NCI-H2107 treated with DMSO at 0.1 percent for 48 hours (cell line): ENCODE measurements at regions not wholly inside any gene's neighbourhood (a gene's known extent, or its start where the extent isn't known, plus 50 kb on each side); places are given as distances from the start of the nearest gene placed in this dataset.
A peak's percentile ranks its signal among the peaks of the same experiment; 100 is the strongest.

Experiments
- DNase-seq: peaks from one replicate; lab custom pipeline; 2025; ENCODE audit not compliant: unreplicated experiment; lab: John Stamatoyannopoulos, UW

GRCh38 chr1:81446000-81446669 lies 354.6 kb upstream of the ADGRL2 start:
- DNase-seq = peak; percentile 73

GRCh38 chr1:81443288-81443687 lies 357.4 kb upstream of the ADGRL2 start:
- DNase-seq = no peak

DNA sequence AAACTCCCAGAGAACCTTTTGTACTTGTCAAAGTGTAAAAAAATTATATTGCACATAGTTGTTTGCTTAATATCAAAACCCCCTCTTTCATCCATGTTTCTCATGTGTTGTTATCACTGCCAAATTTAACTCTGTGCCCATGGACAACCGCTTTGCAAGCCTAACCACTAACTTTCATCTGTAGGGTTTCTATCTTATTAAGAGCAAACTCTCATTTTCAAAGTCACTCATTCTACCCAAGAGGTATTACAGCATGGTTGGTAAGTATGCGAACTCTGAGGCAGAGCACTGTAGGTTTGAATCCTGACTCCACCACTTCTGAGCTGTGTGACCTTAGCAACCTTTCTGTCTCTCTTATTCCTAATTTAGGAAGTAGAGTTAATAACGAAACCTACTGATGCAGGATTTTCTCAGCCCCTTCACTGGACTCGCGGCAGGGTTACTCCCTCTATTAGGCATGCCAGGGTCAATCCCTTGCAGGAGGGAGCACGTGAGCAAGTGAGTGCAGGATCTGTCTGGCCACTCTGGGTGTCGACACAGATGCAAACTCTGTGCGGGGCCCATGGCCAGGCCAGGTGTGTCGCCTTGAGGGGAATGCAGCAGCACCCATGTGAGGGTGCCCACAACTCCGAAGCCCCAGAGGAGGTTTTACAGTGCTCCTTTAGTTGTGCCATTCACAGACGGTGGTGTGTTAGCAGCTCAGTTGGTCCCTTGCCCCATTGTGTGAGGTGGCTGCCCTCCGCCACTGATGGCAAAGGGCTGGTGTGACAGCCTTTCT lies 361.5 kb upstream of the ADGRL2 start:
- DNase-seq = no peak

GRCh38 chr1:81437649-81438048 lies 363.1 kb upstream of the ADGRL2 start:
- DNase-seq = no peak

- DNase-seq = no peak
Measured at GRCh38 chr1:81437213-81437612, 363.5 kb upstream of the ADGRL2 start.

- no peak for DNase-seq
Measured at GRCh38 chr1:81435175-81435574, 365.6 kb upstream of the ADGRL2 start.

DNA sequence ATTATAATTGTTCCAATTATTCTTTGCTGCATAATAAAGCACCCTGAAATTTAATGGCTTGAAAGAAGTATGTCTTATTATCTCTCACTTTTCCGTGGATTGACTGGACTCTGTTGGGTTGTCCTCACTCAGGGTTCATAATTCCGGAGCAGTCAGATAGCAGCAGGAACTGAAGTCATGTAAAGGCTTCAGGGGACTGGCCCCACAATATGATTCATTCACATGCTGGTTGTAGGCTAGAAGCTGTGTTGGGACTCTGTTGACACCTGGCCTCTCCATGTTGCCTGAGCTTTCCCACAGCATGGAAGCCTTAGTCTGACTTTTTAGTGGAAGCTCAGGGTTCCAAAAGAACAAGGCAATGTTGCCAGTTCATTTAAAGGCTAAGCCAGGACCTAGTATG lies 367.1 kb upstream of the ADGRL2 start:
- no peak for DNase-seq

- DNase-seq = no peak
Measured at GRCh38 chr1:81432654-81433109, 368.1 kb upstream of the ADGRL2 start.

- DNase-seq = no peak
Measured at GRCh38 chr1:81432059-81432458, 368.7 kb upstream of the ADGRL2 start.

DNA sequence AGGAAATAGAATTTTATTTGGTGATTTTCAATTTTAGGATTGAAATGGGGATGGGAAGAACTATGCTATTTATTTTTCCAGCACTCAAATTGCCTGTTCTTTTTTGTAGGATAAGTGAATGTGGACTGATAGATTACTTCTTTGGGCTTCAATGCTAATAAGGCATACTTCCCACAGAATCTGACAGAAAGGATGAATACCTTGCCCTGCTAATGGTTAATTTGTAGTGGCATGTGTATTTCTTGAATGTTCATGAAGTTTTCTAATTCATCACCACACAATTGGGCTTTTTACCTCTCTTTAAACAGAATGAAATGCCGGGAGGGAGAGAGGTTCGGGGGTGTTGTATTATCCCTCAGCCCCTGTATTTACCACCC lies 369.1 kb upstream of the ADGRL2 start:
- no peak for DNase-seq

- DNase-seq = peak; percentile 85
Measured at GRCh38 chr1:81430955-81431623, 369.6 kb upstream of the ADGRL2 start.

DNA sequence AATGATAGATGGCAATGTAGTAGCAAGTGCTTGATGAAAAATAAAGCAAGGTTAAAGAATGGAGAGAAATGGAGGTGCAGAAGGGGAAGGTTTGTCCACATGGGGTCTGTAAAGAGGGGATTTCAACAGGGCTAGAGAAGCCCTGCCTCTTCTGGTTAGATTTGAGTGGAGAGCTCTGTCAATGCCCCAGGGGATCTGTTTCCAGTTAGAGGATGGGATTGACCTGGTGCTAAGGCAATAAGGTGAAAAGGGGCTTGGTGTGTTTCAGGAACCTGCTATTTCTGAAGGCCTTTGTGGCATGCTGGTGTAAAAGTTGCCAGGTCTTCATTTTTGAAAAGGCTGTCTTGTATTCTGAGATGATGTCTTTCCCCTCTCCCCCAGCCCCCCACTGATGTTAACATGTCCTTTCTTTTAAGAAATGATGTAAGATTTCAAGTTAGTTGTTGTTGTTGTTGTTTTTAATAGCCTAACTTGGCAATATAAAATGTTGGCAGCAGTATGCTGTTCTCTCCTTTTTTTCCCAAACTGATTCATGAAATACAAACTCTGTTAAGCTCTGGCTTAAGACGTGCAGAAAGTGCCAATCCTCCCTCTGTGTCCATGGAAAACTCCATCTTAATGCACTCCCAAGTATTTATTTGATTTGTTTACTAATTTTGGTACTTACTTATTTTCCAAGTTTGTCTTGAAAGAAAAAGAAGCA lies 370.3 kb upstream of the ADGRL2 start:
- no peak for DNase-seq

DNA sequence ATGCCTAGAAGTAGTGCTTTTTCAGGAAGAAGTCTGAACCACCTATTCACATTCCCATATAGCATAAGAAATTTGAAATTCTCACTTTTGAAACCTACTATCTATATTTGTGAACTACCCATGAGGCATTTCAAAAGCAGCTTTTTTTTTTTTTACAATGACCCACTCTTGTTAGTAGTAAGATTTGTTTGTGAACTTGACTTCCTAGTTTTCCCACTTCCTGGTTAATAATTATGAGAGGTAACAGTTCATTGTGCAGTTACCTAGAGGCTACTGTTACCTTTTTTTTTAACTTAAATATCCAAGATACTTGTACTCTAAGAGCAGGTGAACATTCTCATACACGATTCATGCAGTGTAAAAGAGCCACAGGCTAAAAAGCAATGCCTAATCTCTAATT lies 371.7 kb upstream of the ADGRL2 start:
- DNase-seq = no peak

DNA sequence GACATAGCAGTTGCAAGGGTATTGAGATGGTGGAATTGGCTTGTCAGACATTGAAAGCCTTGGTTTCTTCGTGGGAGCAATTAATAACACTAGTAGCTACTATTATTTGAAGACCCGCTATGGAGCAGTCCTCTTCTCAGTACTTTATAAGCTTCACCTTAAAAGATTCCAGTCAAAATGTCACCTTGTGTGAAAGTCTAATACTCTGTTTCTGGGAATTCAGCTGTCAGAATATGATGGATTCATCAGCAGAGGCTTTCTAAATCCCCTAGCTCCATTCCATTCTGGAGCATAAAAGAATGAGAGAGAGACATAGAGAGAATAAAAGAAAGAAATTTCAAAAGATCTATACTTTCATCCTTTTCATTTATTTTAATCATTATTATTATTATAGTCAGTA lies 375.9 kb upstream of the ADGRL2 start:
- DNase-seq = no peak

DNA sequence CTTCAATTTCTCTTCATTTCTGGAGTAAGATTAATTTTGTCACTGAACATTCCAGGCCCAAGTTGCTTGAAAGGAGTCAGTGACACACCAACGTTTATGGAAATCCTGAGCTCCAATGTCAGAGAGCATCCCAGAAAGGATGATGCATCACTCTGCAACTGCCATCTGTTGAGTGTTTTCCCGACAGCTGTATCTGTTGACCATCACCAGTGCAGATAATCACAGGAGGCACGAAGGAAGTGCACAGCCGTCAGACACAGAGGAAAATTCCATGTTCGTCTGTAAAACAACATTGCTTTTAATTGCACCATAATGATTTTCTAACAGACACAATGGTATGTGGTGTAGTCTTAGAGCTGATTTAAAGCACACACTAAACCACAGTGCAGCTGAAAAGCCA lies 376.7 kb upstream of the ADGRL2 start:
- DNase-seq = peak; percentile 69

DNA sequence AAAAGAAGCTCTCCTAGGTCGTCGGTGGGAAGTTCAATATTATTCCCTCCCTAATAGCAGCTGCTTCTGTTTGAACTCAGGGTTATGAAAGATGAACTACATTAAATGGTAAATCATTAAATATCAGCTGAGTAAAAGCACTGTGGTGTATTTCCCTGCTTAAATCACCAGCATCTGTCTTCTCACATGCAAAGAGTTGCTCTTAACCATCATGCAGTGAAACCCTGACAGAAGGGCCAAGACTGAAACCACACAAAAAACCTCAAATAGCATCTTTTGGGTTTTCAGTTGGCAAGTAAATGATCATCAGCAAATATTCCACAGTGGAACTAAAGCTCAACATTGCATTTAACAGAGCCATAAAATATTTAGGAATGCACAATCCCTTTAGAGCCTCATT lies 380.0 kb upstream of the ADGRL2 start:
- no peak for DNase-seq

GRCh38 chr1:81414488-81415015 lies 386.2 kb upstream of the ADGRL2 start:
- no peak for DNase-seq

GRCh38 chr1:81412954-81413353 lies 387.8 kb upstream of the ADGRL2 start:
- no peak for DNase-seq

DNA sequence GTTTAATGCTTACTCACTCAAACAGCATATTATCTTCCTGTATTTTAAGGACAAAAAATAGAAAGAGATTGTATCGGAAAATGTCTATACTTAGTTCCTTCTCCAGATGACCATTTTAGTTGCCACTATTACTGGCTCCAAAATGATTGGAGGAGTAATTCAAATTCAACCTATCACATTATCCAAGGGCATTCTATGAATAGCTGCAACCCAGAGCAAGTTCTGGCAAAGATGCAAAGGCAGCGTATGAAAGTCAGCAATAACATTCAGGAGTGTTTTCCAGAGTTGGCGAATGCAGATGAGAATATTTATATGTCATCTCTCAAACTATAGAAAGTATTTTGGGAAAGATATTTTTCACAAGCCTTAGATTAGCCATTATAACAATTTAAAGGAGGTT lies 389.8 kb upstream of the ADGRL2 start:
- DNase-seq = no peak

DNA sequence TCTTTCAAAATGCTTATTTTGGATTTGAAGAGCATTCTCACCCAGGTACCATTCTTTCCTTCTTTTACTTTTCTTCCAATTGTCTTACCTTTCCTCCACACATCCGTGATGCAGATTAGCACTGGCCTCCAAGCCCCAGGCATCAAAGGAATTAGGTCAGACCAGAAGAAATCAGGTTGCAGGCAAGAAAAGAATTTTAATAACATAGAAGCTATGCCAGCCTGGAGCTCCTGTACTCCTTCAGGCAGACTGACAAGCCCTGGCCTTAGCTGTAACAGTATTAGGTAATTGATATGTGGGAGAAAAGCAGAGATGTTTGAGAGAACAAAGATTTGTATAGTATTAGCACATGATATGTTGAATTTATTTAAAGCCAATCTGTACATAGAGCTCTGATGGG lies 390.4 kb upstream of the ADGRL2 start:
- no peak for DNase-seq

- DNase-seq = no peak
Measured at GRCh38 chr1:81409780-81410274, 390.9 kb upstream of the ADGRL2 start.
